IMR-90 (cell line): ENCODE measurements at regions not wholly inside any gene's neighbourhood (a gene's known extent, or its start where the extent isn't known, plus 50 kb on each side); places are given as distances from the start of the nearest gene placed in this dataset.

Source experiments
- ATAC-seq: fragments of 200-7000 bp; cut with Tn5 transposase; 2 replicates; pipeline ENCODE4 v1.9.1; 2020; ENCODE audit warnings: low read depth, mild to moderate bottlenecking, moderate library complexity
- BruUV-seq: library from RNA; stranded (reverse); fragments of 400-500 nt; replicated peaks from 2 replicates; lab custom pipeline; 2021; lab: Mats Ljungman, UMichigan
- CTCF ChIA-PET: fragments of 300-600 bp; formaldehyde crosslinking; extraction: SDS; loops from one replicate; lab custom pipeline; 2021; ENCODE audit warnings: antibody characterized with exemption; lab: Yijun Ruan, JAX
- POLR2A ChIA-PET: fragments of 300-600 bp; sonication (Branson Sonifier 250); formaldehyde crosslinking; loops from one replicate; lab custom pipeline; 2022; ENCODE audit warnings: antibody characterized with exemption; ENCODE audit not compliant: unreplicated experiment; lab: Charles Lee
- DNase-seq: peaks from one replicate; pipeline ENCODE4 v3.0.0; 2013
- H2AFZ ChIP-seq: replicated peaks from 2 replicates; pipeline ENCODE3; 2013; ENCODE audit warnings: low read length, mild to moderate bottlenecking; ENCODE audit not compliant: poor library complexity
- H2AK5ac ChIP-seq: 2 replicates; pipeline ENCODE4 v1.6.1; 2013; ENCODE audit warnings: low read depth, low read length, inconsistent platforms
- H2AK9ac ChIP-seq: replicated peaks from 2 replicates; pipeline ENCODE3; 2013; ENCODE audit warnings: mild to moderate bottlenecking, low read depth, low read length, moderate library complexity; ENCODE audit not compliant: poor library complexity
- H2BK120ac ChIP-seq: 2 replicates; pipeline ENCODE4 v1.6.1; 2013; ENCODE audit warnings: low read depth, low read length, inconsistent platforms
- H2BK15ac ChIP-seq: 3 replicates; pipeline ENCODE4 v1.6.1; 2013; ENCODE audit warnings: low read depth, low read length, inconsistent platforms
- H2BK20ac ChIP-seq: 2 replicates; pipeline ENCODE4 v1.6.1; 2013; ENCODE audit warnings: low read depth, mild to moderate bottlenecking, inconsistent platforms, low read length, moderate library complexity
- H2BK5ac ChIP-seq: 2 replicates; pipeline ENCODE4 v1.6.1; 2013; ENCODE audit warnings: mild to moderate bottlenecking, low read depth, low read length, inconsistent platforms; ENCODE audit not compliant: poor library complexity, severe bottlenecking
- H3K14ac ChIP-seq: replicated peaks from 2 replicates; pipeline ENCODE4 v1.6.1; 2013; ENCODE audit warnings: low read depth, low read length, inconsistent platforms
- H3K18ac ChIP-seq: 2 replicates; pipeline ENCODE4 v1.6.1; 2013; ENCODE audit warnings: low read depth, low read length, control low read depth
- H3K23ac ChIP-seq: 2 replicates; pipeline ENCODE4 v1.6.1; 2013; ENCODE audit warnings: low read depth, low read length, inconsistent platforms
- H3K27ac ChIP-seq: 2 replicates; pipeline ENCODE4 v1.5.1; 2013; ENCODE audit warnings: mild to moderate bottlenecking, control low read depth, low read length; ENCODE audit not compliant: insufficient read depth
- H3K27me3 ChIP-seq: 2 replicates; pipeline ENCODE4 v1.6.1; 2013; ENCODE audit warnings: low read length; ENCODE audit not compliant: control insufficient read depth, insufficient read depth
- H3K36me3 ChIP-seq: 2 replicates; pipeline ENCODE4 v1.6.1; 2013; ENCODE audit warnings: low read length, mixed read lengths; ENCODE audit not compliant: control insufficient read depth, insufficient read depth
- H3K4ac ChIP-seq: 2 replicates; pipeline ENCODE4 v1.6.1; 2013; ENCODE audit warnings: low read depth, low read length, inconsistent platforms
- H3K4me1 ChIP-seq: 2 replicates; pipeline ENCODE4 v1.6.1; 2013; ENCODE audit warnings: low read length, mixed read lengths; ENCODE audit not compliant: control insufficient read depth, insufficient read depth
- H3K4me2 ChIP-seq: 2 replicates; pipeline ENCODE4 v1.6.1; 2013; ENCODE audit warnings: low read depth, mild to moderate bottlenecking, control low read depth, low read length, moderate library complexity
- H3K4me3 ChIP-seq: 2 replicates; pipeline ENCODE4 v1.5.1; 2013; ENCODE audit warnings: low read depth, mild to moderate bottlenecking, control low read depth, low read length, moderate library complexity; ENCODE audit not compliant: insufficient read depth
- H3K56ac ChIP-seq: 2 replicates; pipeline ENCODE4 v1.6.1; 2013; ENCODE audit warnings: low read length, inconsistent platforms; ENCODE audit not compliant: insufficient read depth; ENCODE audit errors: extremely low read depth
- H3K79me1 ChIP-seq, 2 experiments: 2 replicates each; pipeline ENCODE4 v1.6.1; 2013; ENCODE audit warnings: low read length in 2 of 2, inconsistent platforms in 1 of 2, low read depth in 1 of 2
- H3K9ac ChIP-seq: 2 replicates; pipeline ENCODE4 v1.6.1; 2013; ENCODE audit warnings: low read depth, low read length, control low read depth
- H3K9me1 ChIP-seq: 2 replicates; pipeline ENCODE4 v1.6.1; 2013; ENCODE audit warnings: low read length, inconsistent platforms; ENCODE audit not compliant: insufficient read depth
- H3K9me3 ChIP-seq: 2 replicates; pipeline ENCODE4 v1.6.1; 2013; ENCODE audit warnings: low read length; ENCODE audit not compliant: control insufficient read depth, insufficient read depth
- H4K20me1 ChIP-seq: 2 replicates; pipeline ENCODE4 v1.6.1; 2013; ENCODE audit warnings: low read length, inconsistent platforms; ENCODE audit not compliant: insufficient read depth
- H4K5ac ChIP-seq: 2 replicates; pipeline ENCODE4 v1.6.1; 2013; ENCODE audit warnings: mild to moderate bottlenecking, low read depth, low read length, control low read depth
- H4K8ac ChIP-seq, 2 experiments: 2 replicates each; pipeline ENCODE4 v1.6.1; 2013; ENCODE audit warnings: low read depth in 2 of 2, low read length in 2 of 2, control low read depth in 1 of 2, inconsistent platforms in 1 of 2
- H4K91ac ChIP-seq: 2 replicates; pipeline ENCODE4 v1.6.1; 2013; ENCODE audit warnings: low read depth, low read length, inconsistent platforms; ENCODE audit not compliant: insufficient read depth
- BHLHE40 ChIP-seq: fragments of 150-350 bp; IDR thresholded peaks from 2 replicates; pipeline ENCODE4 v1.6.1; 2016; ENCODE audit warnings: mild to moderate bottlenecking, low read depth, low read length
- CEBPB ChIP-seq: IDR thresholded peaks from 2 replicates; pipeline ENCODE4 v1.6.1; 2012; ENCODE audit warnings: low read depth, low read length, improper control_type of control experiment
- CHD1 ChIP-seq: IDR thresholded peaks from 2 replicates; pipeline ENCODE4 v1.6.1; 2012; ENCODE audit warnings: low read depth, low read length, improper control_type of control experiment
- ELK1 ChIP-seq: fragments of 150-350 bp; IDR thresholded peaks from 2 replicates; pipeline ENCODE4 v1.6.1; 2016; ENCODE audit warnings: low read depth, mild to moderate bottlenecking, low read length, moderate library complexity, borderline replicate concordance
- dilution Hi-C: fragments of 300-500 bp; cut with HindIII; formaldehyde crosslinking; loops from one replicate; pipeline ENCODE4 v1.14.3; 2018; ENCODE audit warnings: low sequenced_read_pairs; ENCODE audit not compliant: unreplicated experiment
- in situ Hi-C: fragments of 300-500 bp; cut with MboI; formaldehyde crosslinking; loops from 3 replicates; pipeline ENCODE4 v1.14.3; 2019; ENCODE audit warnings: low sequenced_read_pairs, inconsistent platforms, mixed read lengths
- intact Hi-C: fragments of 100-400 bp; cut with micrococcal nuclease; formaldehyde crosslinking; loops from 2 replicates; pipeline ENCODE4 v1.10.0; 2022

- TF ChIP-seq ELK1 (no peak), BHLHE40 (no peak), CHD1 (no peak), CEBPB (no peak)
- no peaks in the 10 kb centered on the region for H3K9me1 ChIP-seq
- no peaks in the 10 kb centered on the region for H3K36me3 ChIP-seq
- no peak overlapping the region for H2AK5ac ChIP-seq
- no peak overlapping the region for H3K18ac ChIP-seq
- in situ Hi-C loops (no loop called here), intact Hi-C loops (no loop called here), dilution Hi-C loops (no loop called here)
- no peak overlapping the region for H2BK120ac ChIP-seq
- H3K4me3 ChIP-seq: no peak overlapping the region
- no peak overlapping the region for H3K4ac ChIP-seq
- no peaks in the 10 kb centered on the region for H3K27me3 ChIP-seq
- H4K20me1 ChIP-seq: no peaks in the 10 kb centered on the region
- no peak overlapping the region for H4K8ac ChIP-seq
- DNase-seq (no peak), ATAC-seq (no peak)
- no peak overlapping the region for H2BK20ac ChIP-seq
- no peak overlapping the region for H3K4me2 ChIP-seq
- H2BK5ac ChIP-seq: no peak overlapping the region
- no peaks in the 10 kb centered on the region for H3K79me1 ChIP-seq
- H3K14ac ChIP-seq: no peak overlapping the region
- no peak overlapping the region for H4K5ac ChIP-seq
- H2AFZ ChIP-seq: no peak overlapping the region
- BruUV-seq: no TSS peak
- ChIA-PET CTCF (no interaction called here), POLR2A (no interaction called here)
- H3K9me3 ChIP-seq: no peaks in the 10 kb centered on the region
- H3K9ac ChIP-seq: no peak overlapping the region
- H3K27ac ChIP-seq: no peak overlapping the region
- no peak overlapping the region for H3K56ac ChIP-seq
- H4K91ac ChIP-seq: no peak overlapping the region
- no peak overlapping the region for H2AK9ac ChIP-seq
- peaks cover 8% of the 10 kb centered on the region for H3K4me1 ChIP-seq
- no peak overlapping the region for H3K23ac ChIP-seq
- H2BK15ac ChIP-seq: no peak overlapping the region
Observed at GRCh38 chr6:71491844-71492243, 203.2 kb downstream of the OGFRL1 start.
